K562 (cell line): ENCODE measurements at regions not wholly inside any gene's neighbourhood (a gene's known extent, or its start where the extent isn't known, plus 50 kb on each side); places are given as distances from the start of the nearest gene placed in this dataset.

Experiments used
- ATAC-seq: fragments of 200-7000 bp; cut with Tn5 transposase; 3 replicates; pipeline ENCODE4 v1.9.1; 2020; ENCODE audit warnings: moderate library complexity
- BruUV-seq: library from RNA; stranded (reverse); fragments of 400-500 nt; replicated peaks from 2 replicates; lab custom pipeline; 2021; lab: Mats Ljungman, UMichigan
- CTCF ChIA-PET: fragments of 300-600 bp; formaldehyde crosslinking; extraction: SDS; loops from one replicate; lab custom pipeline; 2021; ENCODE audit warnings: low intra/inter-chr PET ratio; lab: Yijun Ruan, JAX
- POLR2A ChIA-PET: fragments of 300-600, 350-650 bp; sonication (Branson Sonifier 250); formaldehyde crosslinking; extraction: SDS; loops from one replicate; lab custom pipeline; 2021; ENCODE audit warnings: antibody characterized with exemption, inconsistent platforms; lab: Yijun Ruan, JAX
- DNase-seq, 4 experiments: peaks; one replicate each; pipeline versions ENCODE4 v3.0.0 to v3.0.0-alpha.2; 2011 to 2018; ENCODE audit warnings: low spot score in 3 of 4, mixed read lengths in 3 of 4; ENCODE audit errors: extremely low read depth in 1 of 4
- FAIRE-seq: peaks from 2 replicates; lab custom pipeline; 2011; peaks lifted over from hg19 to GRCh38; lab: Jason Lieb, UNC
- H2AFZ ChIP-seq: 2 replicates; pipeline ENCODE4 v1.6.0; 2011; ENCODE audit warnings: low read depth, low read length, control low read depth, inconsistent platforms
- H3K27ac ChIP-seq: fragments of 200-600 bp; 3 replicates; pipeline ENCODE4 v1.8.0; 2011; ENCODE audit warnings: low read depth, mild to moderate bottlenecking, control low read depth, inconsistent platforms, low read length, moderate library complexity, mixed read lengths; ENCODE audit errors: extremely low read depth
- H3K27me3 ChIP-seq, 2 experiments: fragments of 300-600 bp in 1 of 2; 2 replicates in 1 of 2; 3 replicates in 1 of 2; pipeline versions ENCODE4 v1.6.0 to v1.8.0; 2011; ENCODE audit warnings: inconsistent platforms in 2 of 2, low read length in 2 of 2, mild to moderate bottlenecking in 1 of 2, mixed read lengths in 1 of 2, moderate library complexity in 1 of 2; ENCODE audit not compliant: control insufficient read depth in 2 of 2, insufficient read depth in 2 of 2
- H3K36me3 ChIP-seq: fragments of 300-600 bp; 3 replicates; pipeline ENCODE4 v1.8.0; 2011; ENCODE audit warnings: mild to moderate bottlenecking, low read length, inconsistent platforms; ENCODE audit not compliant: control insufficient read depth, insufficient read depth
- H3K4me1 ChIP-seq, 2 experiments: fragments of 200-600 bp in 1 of 2; replicated peaks in 1 of 2; 2 replicates in 1 of 2; 3 replicates in 1 of 2; pipeline versions ENCODE4 v1.5.1 to v1.8.0; 2011; ENCODE audit warnings: inconsistent platforms in 2 of 2, low read length in 2 of 2, mild to moderate bottlenecking in 1 of 2, mixed read lengths in 1 of 2, moderate library complexity in 1 of 2; ENCODE audit not compliant: control insufficient read depth in 2 of 2, insufficient read depth in 2 of 2
- H3K4me2 ChIP-seq: 2 replicates; pipeline ENCODE4 v1.6.1; 2011; ENCODE audit warnings: low read length, control low read depth, inconsistent platforms, mixed read lengths; ENCODE audit not compliant: insufficient read depth
- H3K4me3 ChIP-seq: fragments of 200-600 bp; sonication (generic), shearing (Covaris generic); 2 replicates; pipeline ENCODE4 v1.5.1; 2016; ENCODE audit warnings: control low read depth, inconsistent platforms
- H3K79me2 ChIP-seq: fragments of 200-600 bp; 3 replicates; pipeline ENCODE4 v1.8.0; 2011; ENCODE audit warnings: low read length, inconsistent platforms; ENCODE audit not compliant: control insufficient read depth, insufficient read depth
- H3K9ac ChIP-seq, 2 experiments: 2 replicates each; pipeline versions ENCODE4 v1.6.0 to v1.6.1; 2011; ENCODE audit warnings: low read depth in 2 of 2, low read length in 2 of 2, control low read depth in 1 of 2, inconsistent platforms in 1 of 2, mild to moderate bottlenecking in 1 of 2, mixed read lengths in 1 of 2; ENCODE audit not compliant: insufficient read depth in 1 of 2
- H3K9me1 ChIP-seq: one replicate; pipeline ENCODE4 v1.6.0; 2011; ENCODE audit warnings: inconsistent platforms, mild to moderate bottlenecking, low read length, moderate library complexity; ENCODE audit not compliant: control insufficient read depth, insufficient read depth
- H3K9me3 ChIP-seq: replicated peaks from 2 replicates; pipeline ENCODE4 v1.5.1; 2011; ENCODE audit warnings: low read depth, low read length, inconsistent platforms; ENCODE audit not compliant: control insufficient read depth, insufficient read depth
- H4K20me1 ChIP-seq: replicated peaks from 2 replicates; pipeline ENCODE4 v1.6.1; 2011; ENCODE audit warnings: low read length, inconsistent platforms, mixed read lengths; ENCODE audit not compliant: control insufficient read depth, insufficient read depth
- ATF1 ChIP-seq, 2 experiments: fragments of 450-650 bp in 1 of 2; IDR thresholded peaks; 2 replicates each; pipeline ENCODE4 v1.6.1; 2016; ENCODE audit warnings: missing compliant biosample characterization in 1 of 2, missing genetic modification characterization in 1 of 2
- CBFA2T2 ChIP-seq: fragments of 450-650 bp; conservative IDR thresholded peaks from 2 replicates; pipeline ENCODE4 v1.6.1; 2017; ENCODE audit warnings: mild to moderate bottlenecking
- DMBX1 ChIP-seq: fragments of 250-450 bp; sonication (Bioruptor Pico); IDR thresholded peaks from 2 replicates; pipeline ENCODE4 v1.8.0; 2022; ENCODE audit warnings: inconsistent platforms, mild to moderate bottlenecking, moderate library complexity, borderline replicate concordance
- EZH2 ChIP-seq: IDR thresholded peaks from 2 replicates; pipeline ENCODE4 v1.6.1; 2012; ENCODE audit warnings: low read depth, mild to moderate bottlenecking, inconsistent platforms, low read length, borderline replicate concordance
- FOXA3 ChIP-seq, 2 experiments: fragments of 450-650 bp in 1 of 2; sonication (generic) in 1 of 2; formaldehyde crosslinking; IDR thresholded peaks in 1 of 2; conservative IDR thresholded peaks in 1 of 2; 2 replicates each; pipeline versions ENCODE4 v1.4.0 to v1.8.0; 2020 to 2022; ENCODE audit warnings: mild to moderate bottlenecking in 2 of 2, missing genetic modification reagents in 1 of 2
- FOXK2 ChIP-seq, 2 experiments: fragments of 450-650 bp; IDR thresholded peaks in 1 of 2; conservative IDR thresholded peaks in 1 of 2; 2 replicates each; pipeline ENCODE4 v1.6.1; 2016; ENCODE audit warnings: low read depth in 2 of 2, mild to moderate bottlenecking in 1 of 2
- IRF1 ChIP-seq: sonication (generic); formaldehyde crosslinking; IDR thresholded peaks from 2 replicates; pipeline ENCODE4 v1.8.0; 2022; ENCODE audit warnings: missing genetic modification reagents, mild to moderate bottlenecking, borderline replicate concordance
- KLF10 ChIP-seq: fragments of 250-450 bp; sonication (Bioruptor Pico); IDR thresholded peaks from 2 replicates; pipeline ENCODE4 v1.6.1; 2021; ENCODE audit warnings: matching md5 sums
- RAD21 ChIP-seq, 2 experiments: fragments of 250-450 bp in 1 of 2; fragments of 450-650 bp in 1 of 2; sonication (Bioruptor Pico) in 1 of 2; formaldehyde crosslinking in 1 of 2; IDR thresholded peaks in 1 of 2; conservative IDR thresholded peaks in 1 of 2; 2 replicates each; pipeline versions ENCODE4 v1.4.0 to v1.8.0; 2020 to 2022; ENCODE audit warnings: mild to moderate bottlenecking in 2 of 2, moderate library complexity in 1 of 2
- RAD51 ChIP-seq: fragments of 450-650 bp; IDR thresholded peaks from 2 replicates; pipeline ENCODE4 v1.7.1; 2016; ENCODE audit warnings: low read depth, mild to moderate bottlenecking, borderline replicate concordance
- SREBF1 ChIP-seq: fragments of 150-350 bp; IDR thresholded peaks from 2 replicates; pipeline ENCODE4 v1.6.1; 2014; ENCODE audit warnings: antibody characterized with exemption, low read depth, low read length, borderline replicate concordance
- TAL1 ChIP-seq: fragments of 450-650 bp; IDR thresholded peaks from 2 replicates; pipeline ENCODE4 v1.6.1; 2016; ENCODE audit warnings: mild to moderate bottlenecking
- ZNF175 ChIP-seq: fragments of 200-800 bp; sonication (Bioruptor generic); IDR thresholded peaks from 2 replicates; pipeline ENCODE4 v1.6.1; 2016; ENCODE audit warnings: low read depth, mild to moderate bottlenecking, missing genetic modification characterization, missing compliant biosample characterization
- ZNF239 ChIP-seq: fragments of 250-450 bp; sonication (Bioruptor Pico); IDR thresholded peaks from 2 replicates; pipeline ENCODE4 v1.4.0; 2020; ENCODE audit warnings: mild to moderate bottlenecking
- ZNF76 ChIP-seq: fragments of 250-450 bp; sonication (Bioruptor Pico); IDR thresholded peaks from 2 replicates; pipeline ENCODE4 v1.4.0; 2020; ENCODE audit warnings: mild to moderate bottlenecking, moderate library complexity, borderline replicate concordance
- WGBS: fragments of 100-300 bp; shearing (Covaris generic); methylation state at CpG from one replicate; pipeline ENCODE4 v1.1.6; 2016; ENCODE audit warnings: low coverage, mixed read lengths; ENCODE audit not compliant: insufficient coverage; ENCODE audit errors: missing lambda C conversion rate; 5-methylcytosine and 5-hydroxymethylcytosine counted together
- in situ Hi-C: fragments of 300-500 bp; cut with MboI; formaldehyde crosslinking; loops from 4 replicates; pipeline ENCODE4 v1.15.0; 2018; ENCODE audit warnings: inconsistent platforms, mixed read lengths
- intact Hi-C: fragments of 100-400 bp; cut with micrococcal nuclease; formaldehyde crosslinking; loops from 2 replicates; pipeline ENCODE4 v1.14.2; 2022

- WGBS, result 0% methylated on average over 2 of the region's 2 CpGs
- H3K27me3 ChIP-seq, result peaks cover 0 to 2% of the 10 kb centered on the region in 2 experiments; a peak in 2 of 5 replicates
Measured at GRCh38 chr7:97346349-97346748, 228.9 kb downstream of the SDHAF3 start.

GRCh38 chr7:97351488-97351887 lies 234.0 kb downstream of the SDHAF3 start:
- Histone ChIP-seq H3K4me2 (no peak overlapping the region), H3K9ac (no peak overlapping the region), H4K20me1 (no peaks in the 10 kb centered on the region), H3K9me3 (no peaks in the 10 kb centered on the region)
- no TSS peak for BruUV-seq
- WGBS, result 6% methylated on average over 1 of the region's 1 CpG
- TF ChIP-seq KLF10 (CRISPR knock-in tag) (no peak), TAL1 (no peak), RAD21 (CRISPR knock-in tag; conservative IDR thresholded peaks at IDR 0.05 in 1 of 2, IDR thresholded peaks at IDR 0.05 in 1 of 2) (no peak), DMBX1 (no peak), SREBF1 (no peak), ATF1 (CRISPR knock-in tag; IDR thresholded peaks at IDR 0.05) (no peak), ATF1 (tag; IDR thresholded peaks at IDR 0.05) (no peak), FOXA3 (CRISPR knock-in tag; conservative IDR thresholded peaks at IDR 0.05 in 1 of 2, IDR thresholded peaks at IDR 0.05 in 1 of 2) (no peak)
- TF ChIP-seq, all 486 proteins: peak for 0
- Histone ChIP-seq H3K4me3 (no peak overlapping the region), H3K9me1 (no peaks in the 10 kb centered on the region), H2AFZ (no peak overlapping the region), H3K27me3 (peaks cover 0 to 2% of the 10 kb centered on the region in 2 experiments; a peak in 2 of 5 replicates), H3K36me3 (no peaks in the 10 kb centered on the region), H3K27ac (no peak overlapping the region), H3K4me1 (no peaks in the 10 kb centered on the region), H3K79me2 (no peaks in the 10 kb centered on the region)
- DNase-seq, result no peak
- CTCF ChIA-PET, result no interaction called here
- POLR2A ChIA-PET, result no interaction called here
- in situ Hi-C loops, result no loop called here
- intact Hi-C loops, result no loop called here
- no peak for ATAC-seq
- no peak for FAIRE-seq

More at GRCh38 chr7:97346349-97346748, 228.9 kb downstream of the SDHAF3 start:
- intact Hi-C loops (no loop called here), in situ Hi-C loops (no loop called here)
- Histone ChIP-seq H3K9me1 (no peaks in the 10 kb centered on the region), H3K9ac (no peak overlapping the region), H3K4me1 (no peaks in the 10 kb centered on the region), H3K4me3 (no peak overlapping the region), H2AFZ (no peak overlapping the region), H3K4me2 (no peak overlapping the region), H3K79me2 (no peaks in the 10 kb centered on the region), H3K36me3 (no peaks in the 10 kb centered on the region), H3K27ac (no peak overlapping the region), H3K9me3 (no peaks in the 10 kb centered on the region), H4K20me1 (no peaks in the 10 kb centered on the region)
- TF ChIP-seq CBFA2T2, result no peak
- no peak for TF ChIP-seq FOXK2 (conservative IDR thresholded peaks at IDR 0.05 in 1 of 2, IDR thresholded peaks at IDR 0.05 in 1 of 2; ENCODE audit: low read depth in 2 of 2)
- no peak for TF ChIP-seq ZNF76 (CRISPR knock-in tag)
- no peak for TF ChIP-seq ZNF175
- no peak for TF ChIP-seq IRF1 (CRISPR knock-in tag)
- TF ChIP-seq RAD51, result no peak
- TF ChIP-seq EZH2, result no peak
- TF ChIP-seq ZNF239 (CRISPR knock-in tag), result no peak
- DNase-seq, result no peak
- no peak for ATAC-seq
- ChIA-PET CTCF (no interaction called here), POLR2A (no interaction called here)
- BruUV-seq, result no TSS peak
- FAIRE-seq, result no peak
